ENCODE measurements at regions not wholly inside any gene's neighbourhood (a gene's known extent, or its start where the extent isn't known, plus 50 kb on each side); places are given as distances from the start of the nearest gene placed in this dataset.

DNA sequence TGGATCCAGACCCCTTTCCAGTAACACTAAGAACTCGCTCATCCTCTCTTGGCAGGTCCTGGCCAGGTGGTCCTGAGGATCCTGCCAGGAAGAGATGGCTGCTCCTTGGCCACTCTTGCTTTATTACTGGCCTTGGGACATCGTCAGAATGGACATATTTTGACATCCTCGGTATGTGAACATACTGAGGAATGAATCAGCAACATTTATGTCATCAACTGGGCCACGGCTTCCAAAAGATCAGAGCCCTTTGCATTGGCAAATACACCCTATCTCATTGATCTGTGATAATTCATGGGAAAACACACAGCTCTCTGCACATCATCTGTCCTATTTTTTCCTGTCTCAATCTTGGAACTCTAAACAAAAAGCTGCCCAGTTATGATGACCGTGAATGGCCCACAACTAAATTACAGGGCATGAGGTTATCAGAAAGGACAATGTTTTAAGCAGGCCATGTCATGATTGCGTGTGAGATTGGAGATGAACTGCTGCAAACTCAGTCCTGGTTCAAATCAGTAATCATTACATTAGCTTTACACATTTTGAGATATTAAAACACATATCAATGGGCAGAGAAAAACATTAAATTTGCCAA, 1325.8 kb downstream of the AACS start:
- Histone ChIP-seq H3K9me3 (ENCODE audit: control insufficient read depth, insufficient read depth, low read length) (peaks cover 5% of the 10 kb centered on the region), H3K4me1 (ENCODE audit: control insufficient read depth, insufficient read depth, low read length) (no peaks in the 10 kb centered on the region), H3K36me3 (ENCODE audit: control insufficient read depth, insufficient read depth, low read length) (no peaks in the 10 kb centered on the region), H3K9ac (ENCODE audit: low read depth, low read length) (no peak overlapping the region), H3K4me3 (ENCODE audit: low read depth, low read length) (no peak overlapping the region), H3K27me3 (ENCODE audit: control insufficient read depth, insufficient read depth, low read length) (no peaks in the 10 kb centered on the region)

DNA sequence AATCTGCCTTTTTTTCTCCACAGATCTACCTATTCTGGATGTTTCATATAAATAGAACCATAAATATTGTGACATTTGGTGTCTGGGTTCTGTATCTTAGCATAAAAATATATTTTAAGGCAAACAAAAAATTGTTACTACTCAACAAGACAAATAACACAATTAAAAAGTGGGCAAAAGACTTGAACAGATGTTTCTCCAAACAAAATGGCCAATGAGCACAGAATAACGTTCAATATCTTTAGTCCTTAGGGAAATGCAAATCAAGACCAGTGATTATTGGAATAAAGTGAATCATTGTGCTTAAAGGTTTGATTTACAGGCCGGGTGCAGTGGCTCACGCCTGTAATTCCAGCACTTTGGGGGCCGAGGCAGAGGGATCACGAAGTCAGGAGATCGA, 1331.3 kb downstream of the AACS start:
- H3K4me1 ChIP-seq (ENCODE audit: control insufficient read depth, insufficient read depth, low read length): no peaks in the 10 kb centered on the region
- no peaks in the 10 kb centered on the region for H3K36me3 ChIP-seq (ENCODE audit: control insufficient read depth, insufficient read depth, low read length)
- no peaks in the 10 kb centered on the region for H3K27me3 ChIP-seq (ENCODE audit: control insufficient read depth, insufficient read depth, low read length)
- no peak overlapping the region for H3K9ac ChIP-seq (ENCODE audit: low read depth, low read length)
- H3K4me3 ChIP-seq (ENCODE audit: low read depth, low read length): no peak overlapping the region
- peaks cover 7% of the 10 kb centered on the region for H3K9me3 ChIP-seq (ENCODE audit: control insufficient read depth, insufficient read depth, low read length)

DNA sequence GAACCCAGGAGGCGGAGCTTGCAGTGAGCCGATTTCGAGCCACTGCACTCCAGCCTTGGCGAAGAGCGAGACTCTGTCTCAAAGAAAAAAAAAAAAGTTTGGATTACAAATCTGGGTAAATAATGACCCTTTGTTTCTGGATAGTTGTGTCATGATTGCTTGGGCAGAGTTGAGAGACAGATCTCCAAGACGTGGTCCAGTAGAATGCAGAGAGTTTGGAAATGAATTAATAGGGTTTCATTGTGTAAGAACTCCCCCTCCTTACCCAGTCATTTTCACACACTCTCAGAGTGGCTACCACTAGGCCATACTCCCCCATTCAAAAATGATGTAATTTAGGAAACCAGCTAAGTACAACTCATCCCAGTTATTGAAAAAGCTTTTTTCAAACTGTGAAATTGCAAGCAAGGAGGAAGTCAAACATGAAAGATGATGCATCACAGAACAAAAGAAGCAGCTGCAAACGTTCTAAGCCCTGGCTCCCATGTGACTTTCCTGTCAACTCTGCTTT, 1331.9 kb downstream of the AACS start:
- Histone ChIP-seq H3K4me1 (ENCODE audit: control insufficient read depth, insufficient read depth, low read length) (no peaks in the 10 kb centered on the region), H3K9ac (ENCODE audit: low read depth, low read length) (no peak overlapping the region), H3K36me3 (ENCODE audit: control insufficient read depth, insufficient read depth, low read length) (no peaks in the 10 kb centered on the region), H3K9me3 (ENCODE audit: control insufficient read depth, insufficient read depth, low read length) (peaks cover 7% of the 10 kb centered on the region), H3K4me3 (ENCODE audit: low read depth, low read length) (no peak overlapping the region), H3K27me3 (ENCODE audit: control insufficient read depth, insufficient read depth, low read length) (no peaks in the 10 kb centered on the region)

DNA sequence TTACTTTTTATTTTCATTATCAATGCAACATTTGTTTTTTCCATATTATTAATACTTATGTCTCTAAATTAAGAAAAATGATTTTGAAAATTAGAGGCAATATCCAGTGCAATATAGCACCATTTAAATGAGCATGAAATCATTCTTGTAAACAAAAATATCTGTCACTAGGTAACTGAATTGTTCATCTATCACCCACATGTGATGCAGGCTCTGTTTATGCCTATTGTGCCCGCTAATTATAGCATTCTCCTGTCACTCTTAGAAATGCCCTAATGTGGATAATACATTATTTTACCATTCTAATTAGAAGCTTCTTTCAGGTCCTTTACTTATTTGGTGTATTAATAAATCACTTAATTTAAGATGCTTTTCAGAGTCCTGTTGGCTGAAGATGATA, 1332.4 kb downstream of the AACS start:
- H3K27me3 ChIP-seq (ENCODE audit: control insufficient read depth, insufficient read depth, low read length): no peaks in the 10 kb centered on the region
- no peaks in the 10 kb centered on the region for H3K36me3 ChIP-seq (ENCODE audit: control insufficient read depth, insufficient read depth, low read length)
- peaks cover 7% of the 10 kb centered on the region for H3K9me3 ChIP-seq (ENCODE audit: control insufficient read depth, insufficient read depth, low read length)
- H3K4me3 ChIP-seq (ENCODE audit: low read depth, low read length): no peak overlapping the region
- H3K4me1 ChIP-seq (ENCODE audit: control insufficient read depth, insufficient read depth, low read length): no peaks in the 10 kb centered on the region
- no peak overlapping the region for H3K9ac ChIP-seq (ENCODE audit: low read depth, low read length)

DNA sequence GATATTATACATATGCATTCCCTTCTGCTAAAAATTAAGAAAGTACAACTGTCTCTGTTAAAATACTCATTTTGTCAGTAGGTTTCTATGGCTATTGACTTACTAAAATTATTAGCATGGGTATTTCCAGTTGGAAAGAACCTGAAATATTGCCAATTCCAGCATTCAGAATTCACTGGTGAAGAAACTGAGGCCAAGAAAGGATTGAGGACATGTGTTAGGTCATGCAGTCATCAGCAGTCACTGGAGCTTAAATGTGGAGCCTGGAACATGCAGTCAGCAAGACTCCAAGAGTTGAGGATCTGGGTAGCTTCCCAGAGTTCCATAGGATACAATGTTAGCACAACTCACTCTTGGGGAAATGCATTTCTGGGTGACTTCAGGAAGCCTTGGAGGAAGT, 1335.6 kb downstream of the AACS start:
- Histone ChIP-seq H3K36me3 (ENCODE audit: control insufficient read depth, insufficient read depth, low read length) (no peaks in the 10 kb centered on the region), H3K9ac (ENCODE audit: low read depth, low read length) (no peak overlapping the region), H3K27me3 (ENCODE audit: control insufficient read depth, insufficient read depth, low read length) (no peaks in the 10 kb centered on the region), H3K4me3 (ENCODE audit: low read depth, low read length) (no peak overlapping the region), H3K4me1 (ENCODE audit: control insufficient read depth, insufficient read depth, low read length) (no peaks in the 10 kb centered on the region), H3K9me3 (ENCODE audit: control insufficient read depth, insufficient read depth, low read length) (peaks cover 2% of the 10 kb centered on the region)

DNA sequence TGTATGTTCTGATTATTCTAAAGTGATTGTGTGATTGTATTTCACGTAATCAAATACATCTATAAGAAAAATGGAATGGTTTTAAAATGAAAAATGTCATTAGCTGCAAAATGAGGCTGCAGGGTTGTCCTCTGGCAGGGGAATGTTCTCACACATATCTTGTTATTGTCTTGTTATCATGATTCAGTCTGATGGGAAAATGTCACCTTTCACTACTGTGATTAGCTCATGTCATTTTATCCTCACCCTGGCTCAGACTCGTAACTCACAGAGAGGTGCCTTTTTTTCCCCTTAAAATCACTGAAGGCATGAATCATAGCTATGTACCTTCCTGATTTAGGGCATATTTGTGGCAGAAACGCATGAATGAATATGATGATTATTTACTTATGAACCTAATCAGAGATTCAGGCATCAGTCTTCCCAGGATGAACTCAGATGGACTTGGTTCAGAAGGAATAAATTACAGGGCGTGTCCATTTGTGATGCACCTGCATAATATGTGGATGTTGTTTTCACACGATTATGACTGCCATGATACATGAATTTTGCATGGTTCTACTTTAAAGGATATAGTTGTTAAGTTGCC, 1339.2 kb downstream of the AACS start:
- no peaks in the 10 kb centered on the region for H3K36me3 ChIP-seq (ENCODE audit: control insufficient read depth, insufficient read depth, low read length)
- H3K4me3 ChIP-seq (ENCODE audit: low read depth, low read length): no peak overlapping the region
- H3K9me3 ChIP-seq (ENCODE audit: control insufficient read depth, insufficient read depth, low read length): peaks cover under 1% of the 10 kb centered on the region
- no peaks in the 10 kb centered on the region for H3K27me3 ChIP-seq (ENCODE audit: control insufficient read depth, insufficient read depth, low read length)
- no peak overlapping the region for H3K9ac ChIP-seq (ENCODE audit: low read depth, low read length)
- H3K4me1 ChIP-seq (ENCODE audit: control insufficient read depth, insufficient read depth, low read length): no peaks in the 10 kb centered on the region

DNA sequence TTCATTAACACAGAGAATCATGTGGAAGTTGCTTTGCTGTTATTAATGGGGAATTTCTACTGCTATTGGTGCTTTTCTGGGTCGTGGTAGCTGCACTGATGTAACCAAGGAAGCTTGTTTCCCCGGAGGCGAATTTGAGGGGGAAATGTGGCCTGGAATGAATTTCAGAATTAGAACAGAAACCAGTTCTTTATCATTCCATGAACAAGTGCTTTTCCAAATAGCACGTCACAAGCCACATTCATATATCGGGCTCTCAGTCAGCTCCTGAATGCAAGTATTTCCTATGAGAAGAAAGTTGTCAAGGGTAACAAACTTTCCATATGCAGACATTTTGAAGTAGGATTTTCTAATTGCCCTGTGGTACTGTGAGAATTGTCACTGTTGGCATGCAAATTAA, 1353.2 kb downstream of the AACS start:
- Histone ChIP-seq H3K36me3 (ENCODE audit: control insufficient read depth, insufficient read depth, low read length) (no peaks in the 10 kb centered on the region), H3K4me3 (ENCODE audit: low read depth, low read length) (no peak overlapping the region), H3K9ac (ENCODE audit: low read depth, low read length) (no peak overlapping the region), H3K27me3 (ENCODE audit: control insufficient read depth, insufficient read depth, low read length) (no peaks in the 10 kb centered on the region), H3K4me1 (ENCODE audit: control insufficient read depth, insufficient read depth, low read length) (no peaks in the 10 kb centered on the region), H3K9me3 (ENCODE audit: control insufficient read depth, insufficient read depth, low read length) (no peaks in the 10 kb centered on the region)

DNA sequence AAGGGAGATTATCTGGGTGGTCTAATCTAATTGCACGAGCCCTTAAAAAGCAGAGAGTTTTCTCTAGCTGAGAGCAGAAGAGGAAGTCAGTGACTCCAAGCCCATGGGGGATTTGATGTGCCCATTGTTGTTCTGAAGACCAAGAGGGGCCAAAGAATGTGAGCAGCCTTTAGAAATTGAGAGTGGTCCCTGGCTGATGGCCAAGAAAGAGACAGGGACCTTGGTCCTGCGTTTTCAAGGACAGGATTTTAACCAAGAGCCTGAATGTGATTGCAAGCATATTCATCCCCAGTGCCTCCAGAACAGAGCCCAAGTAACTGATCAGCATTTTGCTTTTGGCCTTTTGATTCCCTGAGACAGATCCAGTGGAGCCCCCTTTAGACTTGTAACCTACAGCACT, 1353.9 kb downstream of the AACS start:
- Histone ChIP-seq H3K9me3 (ENCODE audit: control insufficient read depth, insufficient read depth, low read length) (no peaks in the 10 kb centered on the region), H3K4me3 (ENCODE audit: low read depth, low read length) (no peak overlapping the region), H3K27me3 (ENCODE audit: control insufficient read depth, insufficient read depth, low read length) (no peaks in the 10 kb centered on the region), H3K36me3 (ENCODE audit: control insufficient read depth, insufficient read depth, low read length) (no peaks in the 10 kb centered on the region), H3K4me1 (ENCODE audit: control insufficient read depth, insufficient read depth, low read length) (no peaks in the 10 kb centered on the region), H3K9ac (ENCODE audit: low read depth, low read length) (no peak overlapping the region)

DNA sequence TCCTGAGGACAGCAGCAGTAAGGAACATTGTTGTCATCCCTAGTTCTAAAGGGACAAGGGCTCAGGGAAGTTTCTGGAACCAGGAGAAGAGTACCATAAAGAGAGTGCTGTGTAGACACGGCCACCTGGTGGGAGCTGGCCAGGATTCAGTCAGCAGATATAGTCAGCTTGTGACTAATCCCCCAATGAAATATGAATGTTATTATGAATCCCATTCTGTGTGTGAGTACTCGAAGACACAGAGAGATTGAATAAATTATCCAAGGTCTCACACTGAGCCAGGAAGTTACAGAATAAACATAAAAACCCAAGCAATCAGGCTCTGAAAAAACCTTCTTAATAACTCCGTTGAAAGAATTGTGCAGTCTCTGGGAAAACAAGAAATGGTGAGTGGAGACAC, 1359.5 kb downstream of the AACS start:
- H3K9me3 ChIP-seq (ENCODE audit: control insufficient read depth, insufficient read depth, low read length): no peaks in the 10 kb centered on the region
- no peak overlapping the region for H3K9ac ChIP-seq (ENCODE audit: low read depth, low read length)
- no peaks in the 10 kb centered on the region for H3K4me1 ChIP-seq (ENCODE audit: control insufficient read depth, insufficient read depth, low read length)
- H3K4me3 ChIP-seq (ENCODE audit: low read depth, low read length): no peak overlapping the region
- H3K36me3 ChIP-seq (ENCODE audit: control insufficient read depth, insufficient read depth, low read length): no peaks in the 10 kb centered on the region
- no peaks in the 10 kb centered on the region for H3K27me3 ChIP-seq (ENCODE audit: control insufficient read depth, insufficient read depth, low read length)

DNA sequence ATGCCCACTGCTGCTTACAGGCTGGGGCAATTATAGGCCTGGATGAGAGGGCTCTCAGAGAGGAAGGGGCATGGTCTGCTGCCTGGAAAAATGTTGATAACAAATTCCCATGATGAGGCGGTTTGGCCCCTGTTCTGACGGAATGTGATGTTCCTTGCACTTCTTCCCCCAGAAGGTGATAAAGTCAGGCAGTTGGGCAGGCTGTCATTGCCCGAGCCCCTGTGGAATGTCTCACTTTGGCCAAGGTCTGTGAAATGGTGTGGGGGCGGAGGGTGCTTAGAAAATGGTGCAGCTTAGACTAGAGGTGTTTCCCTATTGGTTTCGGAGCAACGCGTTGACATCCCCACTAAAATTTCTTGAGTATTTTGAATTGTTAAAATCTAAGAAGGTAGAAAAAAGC, 1360.0 kb downstream of the AACS start:
- Histone ChIP-seq H3K36me3 (ENCODE audit: control insufficient read depth, insufficient read depth, low read length) (no peaks in the 10 kb centered on the region), H3K4me3 (ENCODE audit: low read depth, low read length) (no peak overlapping the region), H3K9me3 (ENCODE audit: control insufficient read depth, insufficient read depth, low read length) (no peaks in the 10 kb centered on the region), H3K4me1 (ENCODE audit: control insufficient read depth, insufficient read depth, low read length) (no peaks in the 10 kb centered on the region), H3K9ac (ENCODE audit: low read depth, low read length) (no peak overlapping the region), H3K27me3 (ENCODE audit: control insufficient read depth, insufficient read depth, low read length) (no peaks in the 10 kb centered on the region)

DNA sequence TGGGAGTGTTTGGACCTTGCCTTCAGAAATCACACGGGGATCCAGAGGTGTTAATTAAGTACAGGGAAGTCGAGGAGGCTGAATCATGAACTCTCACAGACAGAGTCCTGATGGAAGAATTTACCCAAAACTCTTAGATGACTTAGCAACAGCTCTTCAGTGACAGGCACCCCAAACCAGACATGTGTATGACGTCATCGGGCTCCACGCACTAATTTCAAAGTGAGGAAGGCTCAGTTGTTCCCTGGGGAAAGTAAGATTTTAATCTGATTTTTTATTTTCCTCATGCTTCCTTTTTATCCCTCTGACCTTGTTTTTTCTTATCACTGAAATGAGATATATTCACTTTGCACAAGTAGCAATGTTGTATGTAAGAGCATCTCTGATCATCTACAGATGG, 1363.5 kb downstream of the AACS start:
- no peak overlapping the region for H3K9ac ChIP-seq (ENCODE audit: low read depth, low read length)
- H3K9me3 ChIP-seq (ENCODE audit: control insufficient read depth, insufficient read depth, low read length): no peaks in the 10 kb centered on the region
- H3K4me1 ChIP-seq (ENCODE audit: control insufficient read depth, insufficient read depth, low read length): no peaks in the 10 kb centered on the region
- H3K4me3 ChIP-seq (ENCODE audit: low read depth, low read length): no peak overlapping the region
- H3K27me3 ChIP-seq (ENCODE audit: control insufficient read depth, insufficient read depth, low read length): no peaks in the 10 kb centered on the region
- H3K36me3 ChIP-seq (ENCODE audit: control insufficient read depth, insufficient read depth, low read length): no peaks in the 10 kb centered on the region

DNA sequence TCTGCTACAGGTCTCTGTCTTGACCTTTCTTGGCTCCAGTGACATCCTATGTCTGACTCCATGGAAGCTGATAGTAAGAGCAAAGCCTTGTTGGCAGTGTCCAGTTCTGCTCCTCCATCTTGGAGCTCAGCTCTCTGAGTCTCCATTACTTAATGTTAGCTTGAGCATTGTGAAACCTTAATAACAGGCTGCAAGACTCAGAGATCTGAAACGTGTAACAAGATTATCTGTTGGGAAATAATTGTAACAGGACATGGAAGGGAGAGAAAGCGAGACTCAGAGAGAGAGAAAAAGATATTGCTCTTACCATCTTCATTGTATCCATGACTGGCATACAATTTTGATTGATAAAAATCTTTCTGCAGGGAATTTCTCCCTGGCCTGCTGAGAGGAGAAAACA, 1365.7 kb downstream of the AACS start:
- H3K4me1 ChIP-seq (ENCODE audit: control insufficient read depth, insufficient read depth, low read length): no peaks in the 10 kb centered on the region
- H3K9me3 ChIP-seq (ENCODE audit: control insufficient read depth, insufficient read depth, low read length): no peaks in the 10 kb centered on the region
- no peak overlapping the region for H3K4me3 ChIP-seq (ENCODE audit: low read depth, low read length)
- no peak overlapping the region for H3K9ac ChIP-seq (ENCODE audit: low read depth, low read length)
- no peaks in the 10 kb centered on the region for H3K27me3 ChIP-seq (ENCODE audit: control insufficient read depth, insufficient read depth, low read length)
- no peaks in the 10 kb centered on the region for H3K36me3 ChIP-seq (ENCODE audit: control insufficient read depth, insufficient read depth, low read length)
